Prostate gland (tissue), 2 donors: ENCODE measurements at regions not wholly inside any gene's neighbourhood (a gene's known extent, or its start where the extent isn't known, plus 50 kb on each side); places are given as distances from the start of the nearest gene placed in this dataset.

Source experiments
- CTCF ChIP-seq, 4 experiments: fragments of 200-600 bp in 2 of 4; fragments of 450-650 bp in 2 of 4; sonication (generic) in 2 of 4; IDR thresholded peaks; 1 replicate in 3 of 4; 2 replicates in 1 of 4; pipeline ENCODE4 v1.5.1; 2016 to 2019; ENCODE audit warnings: antibody characterized with exemption in 4 of 4, mild to moderate bottlenecking in 2 of 4, moderate library complexity in 2 of 4
- POLR2AphosphoS5 ChIP-seq: sonication (generic); formaldehyde crosslinking; IDR thresholded peaks from one replicate; pipeline ENCODE4 v1.6.1; 2017; ENCODE audit warnings: antibody characterized with exemption

- TF ChIP-seq POLR2AphosphoS5 (no peak), CTCF (IDR thresholded peaks at IDR 0.05) (no peak)
Measured at GRCh38 chr11:97079244-97079643, 689.4 kb downstream of the JRKL start.
